ENCODE measurements at regions not wholly inside any gene's neighbourhood (a gene's known extent, or its start where the extent isn't known, plus 50 kb on each side); places are given as distances from the start of the nearest gene placed in this dataset.

GRCh38 chr13:32914686-32915085, 101.5 kb upstream of the KL start:
- no peak for ATAC-seq
- DNase-seq = no peak
- Mint-ChIP-seq H3K36me3 (ENCODE audit: low read depth) (no peaks in the 10 kb centered on the region), H3K27me3 (peaks cover 2% of the 10 kb centered on the region), H3K27ac (no peak overlapping the region), H3K9me3 (peaks cover 10% of the 10 kb centered on the region), H3K4me3 (no peak overlapping the region), H3K4me1 (ENCODE audit: low read depth) (peaks cover 24% of the 10 kb centered on the region)
- CTCF ChIA-PET = no interaction called here
- intact Hi-C loops (cut with micrococcal nuclease) = no loop called here
- POLR2A ChIA-PET = no interaction called here
- no peak for TF ChIP-seq CTCF (IDR thresholded peaks at IDR 0.05)

- H3K9me3 Mint-ChIP-seq = peaks cover 10% of the 10 kb centered on the region
- peak overlapping the region; percentile 36 for H3K27ac Mint-ChIP-seq
- DNase-seq (no peak), ATAC-seq (peak; percentile 92)
- intact Hi-C loops (cut with micrococcal nuclease) = no loop called here
- H3K4me1 Mint-ChIP-seq (ENCODE audit: low read depth) = peaks cover 12% of the 10 kb centered on the region
- no peaks in the 10 kb centered on the region for H3K36me3 Mint-ChIP-seq (ENCODE audit: low read depth)
- no peak for TF ChIP-seq CTCF (IDR thresholded peaks at IDR 0.05)
- CTCF ChIA-PET = interaction anchor here (1.4 to 1.6 kb wide), 2 partner anchors 12 to 330 kb away, joined by 3 to 4 read pairs; no protein-coding TSS in a partner anchor
- peaks cover 2% of the 10 kb centered on the region for H3K27me3 Mint-ChIP-seq
- POLR2A ChIA-PET = no interaction called here
- H3K4me3 Mint-ChIP-seq = no peak overlapping the region
Observed at GRCh38 chr13:32917504-32917903, 98.7 kb upstream of the KL start.

- Mint-ChIP-seq H3K36me3 (ENCODE audit: low read depth) (no peaks in the 10 kb centered on the region), H3K27me3 (no peaks in the 10 kb centered on the region)
- intact Hi-C loops (cut with micrococcal nuclease) = no loop called here
Observed at GRCh38 chr13:32923725-32924124, 92.5 kb upstream of the KL start.

GRCh38 chr13:32924886-32925285, 91.3 kb upstream of the KL start:
- ChIA-PET POLR2A (no interaction called here), CTCF (interaction anchor here (1.2 to 1.8 kb wide), 2 partner anchors 14 to 17 kb away, joined by 3 to 4 read pairs; no protein-coding TSS in a partner anchor)
- no peak for TF ChIP-seq CTCF (IDR thresholded peaks at IDR 0.05)
- Mint-ChIP-seq H3K4me1 (ENCODE audit: low read depth) (no peaks in the 10 kb centered on the region), H3K27me3 (no peaks in the 10 kb centered on the region), H3K27ac (no peak overlapping the region), H3K36me3 (ENCODE audit: low read depth) (no peaks in the 10 kb centered on the region), H3K9me3 (no peaks in the 10 kb centered on the region), H3K4me3 (no peak overlapping the region)
- DNase-seq = no peak
- ATAC-seq = no peak
- intact Hi-C loops (cut with micrococcal nuclease) = no loop called here

More at GRCh38 chr13:32923725-32924124, 92.5 kb upstream of the KL start:
- ATAC-seq (no peak), DNase-seq (no peak)
- H3K9me3 Mint-ChIP-seq = no peaks in the 10 kb centered on the region
- ChIA-PET POLR2A (no interaction called here), CTCF (interaction anchor here (0.6 kb wide), 1 partner anchor 11 kb away, joined by 3 read pairs; no protein-coding TSS in a partner anchor)
- TF ChIP-seq CTCF (IDR thresholded peaks at IDR 0.05) = no peak
- H3K4me3 Mint-ChIP-seq = no peak overlapping the region
- no peaks in the 10 kb centered on the region for H3K4me1 Mint-ChIP-seq (ENCODE audit: low read depth)
- H3K27ac Mint-ChIP-seq = no peak overlapping the region

GRCh38 chr13:32925506-32925905, 90.7 kb upstream of the KL start:
- CTCF ChIA-PET = interaction anchor here (0.9 to 1.9 kb wide), 4 partner anchors 9 to 16 kb away, joined by 3 to 5 read pairs (median 4); no protein-coding TSS in a partner anchor

More at GRCh38 chr13:32925506-32925905, 90.7 kb upstream of the KL start:
- intact Hi-C loops (cut with micrococcal nuclease) = no loop called here
- no peaks in the 10 kb centered on the region for H3K36me3 Mint-ChIP-seq (ENCODE audit: low read depth)
- H3K9me3 Mint-ChIP-seq = no peaks in the 10 kb centered on the region
- TF ChIP-seq CTCF (IDR thresholded peaks at IDR 0.05) = no peak
- DNase-seq (no peak), ATAC-seq (no peak)
- H3K4me3 Mint-ChIP-seq = no peak overlapping the region
- no peaks in the 10 kb centered on the region for H3K4me1 Mint-ChIP-seq (ENCODE audit: low read depth)
- POLR2A ChIA-PET = no interaction called here
- no peak overlapping the region for H3K27ac Mint-ChIP-seq
- H3K27me3 Mint-ChIP-seq = no peaks in the 10 kb centered on the region

Measured in activated CD8-positive, alpha-beta T cell treated with anti-CD3 and anti-CD28 coated beads for 36 hours (primary cell).